Tibial nerve (tissue), 4 donors: ENCODE measurements at regions not wholly inside any gene's neighbourhood (a gene's known extent, or its start where the extent isn't known, plus 50 kb on each side); places are given as distances from the start of the nearest gene placed in this dataset.
"Not testable (repeated sequence)": the region's sequence is repeated elsewhere in the genome, so short reads cannot be mapped to it uniquely, and the experiment has no call there.

Experiments
- DNase-seq, 2 donors: peaks; one replicate each; pipeline ENCODE4 v3.0.0-alpha.2; 2019; ENCODE audit warnings: low spot score in 2 of 2
- H3K27ac ChIP-seq, 4 donors: fragments of 200-600 bp; sonication (generic) in 3 of 4; one replicate each; pipeline ENCODE4 v1.5.1; 2017 to 2019; ENCODE audit warnings: mild to moderate bottlenecking in 1 of 4
- H3K27me3 ChIP-seq, 2 donors: fragments of 200-600 bp; sonication (generic) in 1 of 2; one replicate each; pipeline versions ENCODE4 v1.5.1 to v1.6.0; 2017 to 2019
- H3K36me3 ChIP-seq, 3 donors: fragments of 200-600 bp; sonication (generic); one replicate each; pipeline ENCODE4 v1.5.1; 2018 to 2019
- H3K4me1 ChIP-seq, 4 donors: fragments of 200-600 bp; sonication (generic) in 3 of 4; one replicate each; pipeline ENCODE4 v1.5.1; 2017 to 2019
- H3K4me3 ChIP-seq, 4 donors: fragments of 200-600 bp; sonication (generic) in 3 of 4; one replicate each; pipeline ENCODE4 v1.5.1; 2017 to 2019; ENCODE audit warnings: mild to moderate bottlenecking in 1 of 4, moderate library complexity in 1 of 4
- H3K9me3 ChIP-seq, 4 donors: fragments of 200-600 bp; sonication (generic) in 3 of 4; one replicate each; pipeline ENCODE4 v1.5.1; 2017 to 2019
- CTCF ChIP-seq, 5 experiments: fragments of 200-600 bp in 3 of 5; fragments of 450-650 bp in 2 of 5; sonication (generic) in 3 of 5; IDR thresholded peaks; one replicate each; pipeline ENCODE4 v1.5.1; 2016 to 2019; ENCODE audit warnings: antibody characterized with exemption in 5 of 5, mild to moderate bottlenecking in 3 of 5, moderate library complexity in 2 of 5
- EP300 ChIP-seq, 2 donors: sonication (generic); formaldehyde crosslinking; IDR thresholded peaks; one replicate each; pipeline ENCODE4 v1.6.1; 2017; ENCODE audit warnings: antibody characterized with exemption in 2 of 2, mild to moderate bottlenecking in 1 of 2
- POLR2A ChIP-seq, 2 donors: fragments of 450-650 bp; IDR thresholded peaks; one replicate each; pipeline ENCODE4 v1.6.1; 2017; ENCODE audit warnings: antibody characterized with exemption in 2 of 2, mild to moderate bottlenecking in 2 of 2, moderate library complexity in 2 of 2
- WGBS, 2 donors: methylation state at CpG; one replicate each; pipeline ENCODE4 v1.1.5; 2018; 5-methylcytosine and 5-hydroxymethylcytosine counted together

- no peaks in the 10 kb centered on the region for H3K36me3 ChIP-seq
- H3K27ac ChIP-seq: no peak overlapping the region
- no peak overlapping the region for H3K4me3 ChIP-seq
- H3K9me3 ChIP-seq: peaks cover 0 to 6% (median 0%) of the 10 kb centered on the region in 4 donors
- no peak for DNase-seq
- 95 to 98% methylated on average over 2 of the region's 2 CpGs for WGBS, 2 donors
- H3K4me1 ChIP-seq: no peaks in the 10 kb centered on the region
- no peaks in the 10 kb centered on the region for H3K27me3 ChIP-seq
- TF ChIP-seq EP300 (IDR thresholded peaks at IDR 0.05) (no peak), POLR2A (IDR thresholded peaks at IDR 0.05) (no peak), CTCF (IDR thresholded peaks at IDR 0.05) (no peak)
Observed at GRCh38 chr4:106527316-106527715, 158.7 kb upstream of the GIMD1 start.

GRCh38 chr4:106525425-106525824 lies 156.8 kb upstream of the GIMD1 start:
- not testable (repeated sequence) for H3K27me3 ChIP-seq, H3K4me3 ChIP-seq, DNase-seq, H3K9me3 ChIP-seq, H3K36me3 ChIP-seq, H3K4me1 ChIP-seq, H3K27ac ChIP-seq
- WGBS, 2 donors: 95 to 98% methylated on average over 14 to 17 of the region's 27 CpGs

GRCh38 chr4:106524772-106525171 lies 156.2 kb upstream of the GIMD1 start:
- not testable (repeated sequence) for H3K36me3 ChIP-seq, H3K27ac ChIP-seq, DNase-seq, H3K9me3 ChIP-seq, H3K4me1 ChIP-seq, H3K27me3 ChIP-seq, H3K4me3 ChIP-seq
- 83% methylated on average over 6 to 8 of the region's 8 CpGs for WGBS, 2 donors

GRCh38 chr4:106522839-106523238 lies 154.3 kb upstream of the GIMD1 start:
- TF ChIP-seq POLR2A (IDR thresholded peaks at IDR 0.05) (no peak), EP300 (IDR thresholded peaks at IDR 0.05) (no peak), CTCF (IDR thresholded peaks at IDR 0.05) (no peak)
- Histone ChIP-seq H3K4me1 (no peaks in the 10 kb centered on the region), H3K27ac (no peak overlapping the region), H3K9me3 (peaks cover 0 to 6% (median 0%) of the 10 kb centered on the region in 4 donors), H3K27me3 (no peaks in the 10 kb centered on the region), H3K36me3 (no peaks in the 10 kb centered on the region), H3K4me3 (no peak overlapping the region)
- no peak for DNase-seq
- WGBS, 2 donors: 87 to 93% methylated on average over 8 of the region's 8 CpGs

GRCh38 chr4:106512706-106513105 lies 144.1 kb upstream of the GIMD1 start:
- Histone ChIP-seq H3K4me3 (no peak overlapping the region), H3K4me1 (no peaks in the 10 kb centered on the region), H3K27ac (no peak overlapping the region), H3K9me3 (no peaks in the 10 kb centered on the region), H3K27me3 (no peaks in the 10 kb centered on the region), H3K36me3 (no peaks in the 10 kb centered on the region)
- no peak for DNase-seq
- no peak for TF ChIP-seq CTCF (IDR thresholded peaks at IDR 0.05)
- no peak for TF ChIP-seq EP300 (IDR thresholded peaks at IDR 0.05)
- no peak for TF ChIP-seq POLR2A (IDR thresholded peaks at IDR 0.05)
- 62 to 68% methylated on average over 2 of the region's 2 CpGs for WGBS, 2 donors

- H3K4me1 ChIP-seq: no peaks in the 10 kb centered on the region
- H3K27ac ChIP-seq: no peak overlapping the region
- H3K36me3 ChIP-seq: no peaks in the 10 kb centered on the region
- WGBS, 2 donors: 92 to 95% methylated on average over 3 of the region's 3 CpGs
- TF ChIP-seq CTCF (IDR thresholded peaks at IDR 0.05) (no peak), EP300 (IDR thresholded peaks at IDR 0.05) (no peak)
- no peak overlapping the region for H3K4me3 ChIP-seq
- no peaks in the 10 kb centered on the region for H3K27me3 ChIP-seq
- DNase-seq: no peak
- H3K9me3 ChIP-seq: no peaks in the 10 kb centered on the region
Observed at GRCh38 chr4:106507440-106507839, 138.9 kb upstream of the GIMD1 start.
